HG02884 (cell line): ENCODE measurements at regions not wholly inside any gene's neighbourhood (a gene's known extent, or its start where the extent isn't known, plus 50 kb on each side); places are given as distances from the start of the nearest gene placed in this dataset.

Source experiments
- ATAC-seq: cut with Tn5 transposase; IDR thresholded peaks from one replicate; pipeline ENCODE4 v1.9.1; 2021; ENCODE audit warnings: mild to moderate bottlenecking, moderate library complexity; ENCODE audit not compliant: unreplicated experiment

DNA sequence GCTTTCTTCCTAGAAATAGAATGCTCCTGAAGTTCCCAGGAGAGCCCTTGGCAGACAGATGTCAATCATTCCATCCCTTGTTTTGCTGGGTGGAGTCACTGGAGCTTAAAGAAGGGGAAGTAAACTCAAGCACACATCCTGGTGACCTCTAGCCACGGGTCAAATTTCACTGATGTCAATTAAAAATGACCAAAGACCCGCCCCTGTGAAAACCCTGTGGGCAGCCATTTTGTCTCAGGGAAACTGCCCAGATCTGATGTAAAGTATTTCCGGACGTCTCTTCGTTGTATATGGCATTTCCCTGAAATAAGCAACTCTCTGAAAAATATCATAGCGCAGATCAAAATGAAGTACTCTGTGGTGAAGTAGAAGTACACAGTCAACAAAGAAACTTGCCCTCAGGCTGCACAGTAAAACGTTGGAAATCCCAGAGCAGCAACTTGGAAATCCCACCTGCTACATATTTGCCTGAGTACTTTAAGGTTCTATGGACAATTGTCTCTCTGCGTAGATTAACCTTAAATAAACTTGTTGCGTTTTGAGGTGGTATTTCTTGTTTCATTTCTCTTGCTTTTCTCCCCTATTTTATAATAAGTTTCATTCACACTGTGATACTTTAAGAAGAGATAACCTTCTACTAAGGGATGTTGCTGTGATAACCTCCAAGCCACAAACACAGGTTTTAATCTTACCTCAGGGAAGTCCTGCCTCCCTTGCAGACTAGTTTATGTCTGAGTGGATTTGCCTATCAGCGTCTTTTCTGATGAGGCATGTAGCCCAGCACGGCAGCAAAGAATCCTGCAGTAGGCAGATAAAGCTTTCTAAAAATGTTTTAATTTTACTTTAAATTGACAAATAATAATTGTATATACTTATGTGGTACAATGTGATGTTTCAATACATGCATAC, 60.9 kb upstream of the PIP5K1B start:
- peak; percentile 40 for ATAC-seq

DNA sequence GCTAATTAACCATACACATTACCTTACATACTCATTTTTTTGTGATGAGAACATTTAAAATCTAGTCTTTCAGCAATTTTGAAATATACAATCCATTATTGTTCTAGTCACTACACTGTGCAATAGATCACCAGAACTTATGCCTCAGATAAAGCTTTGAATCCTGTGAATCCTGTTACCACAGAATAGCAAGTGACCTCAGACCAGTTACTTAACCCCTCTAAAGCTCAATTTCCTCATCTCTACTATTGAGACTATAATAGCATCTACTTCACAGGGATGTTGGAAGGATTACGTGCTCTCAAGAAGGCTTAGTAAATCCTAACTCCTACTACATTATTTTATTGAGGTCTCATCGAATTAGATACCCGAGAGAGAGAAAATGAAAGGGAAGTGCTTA, 60.2 kb upstream of the PIP5K1B start:
- ATAC-seq = no peak

DNA sequence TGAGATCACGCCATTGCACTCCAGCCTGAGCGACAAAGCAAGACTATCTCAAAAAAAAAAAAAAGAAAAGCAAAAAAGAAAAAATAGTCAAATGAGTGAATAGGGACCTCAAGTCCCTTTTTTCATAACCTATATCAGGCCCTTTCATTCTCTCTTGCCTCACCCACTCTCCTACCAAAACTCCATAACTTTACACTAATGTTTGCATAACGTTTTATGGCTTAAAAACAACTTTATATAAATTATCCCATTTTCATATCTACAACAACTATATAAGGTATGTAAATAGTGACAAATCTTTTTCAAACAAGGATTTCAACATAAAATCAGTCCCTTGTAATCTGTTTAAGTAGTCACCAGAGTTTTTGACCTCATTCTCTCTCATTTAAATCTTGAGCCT, 56.9 kb upstream of the PIP5K1B start:
- ATAC-seq = no peak

DNA sequence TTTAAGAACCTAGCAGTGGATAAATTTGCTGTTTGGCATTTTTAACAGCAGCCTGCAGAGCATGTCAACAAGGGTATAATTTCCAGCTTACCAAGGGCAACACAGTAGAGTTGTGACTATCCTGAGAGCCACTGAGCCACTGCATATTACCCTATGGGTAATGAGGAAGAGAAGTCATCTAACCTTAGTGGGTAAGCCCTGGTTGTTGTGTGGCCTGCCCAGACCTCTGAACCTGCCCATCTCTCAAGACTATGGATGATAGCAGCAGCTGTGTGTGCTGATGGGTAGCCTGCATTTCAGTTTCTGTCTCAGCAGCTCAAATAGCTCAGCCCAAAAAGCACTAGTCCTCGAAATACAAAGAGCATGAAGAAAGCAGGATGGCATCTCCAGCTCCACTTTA, 56.1 kb upstream of the PIP5K1B start:
- ATAC-seq = no peak

DNA sequence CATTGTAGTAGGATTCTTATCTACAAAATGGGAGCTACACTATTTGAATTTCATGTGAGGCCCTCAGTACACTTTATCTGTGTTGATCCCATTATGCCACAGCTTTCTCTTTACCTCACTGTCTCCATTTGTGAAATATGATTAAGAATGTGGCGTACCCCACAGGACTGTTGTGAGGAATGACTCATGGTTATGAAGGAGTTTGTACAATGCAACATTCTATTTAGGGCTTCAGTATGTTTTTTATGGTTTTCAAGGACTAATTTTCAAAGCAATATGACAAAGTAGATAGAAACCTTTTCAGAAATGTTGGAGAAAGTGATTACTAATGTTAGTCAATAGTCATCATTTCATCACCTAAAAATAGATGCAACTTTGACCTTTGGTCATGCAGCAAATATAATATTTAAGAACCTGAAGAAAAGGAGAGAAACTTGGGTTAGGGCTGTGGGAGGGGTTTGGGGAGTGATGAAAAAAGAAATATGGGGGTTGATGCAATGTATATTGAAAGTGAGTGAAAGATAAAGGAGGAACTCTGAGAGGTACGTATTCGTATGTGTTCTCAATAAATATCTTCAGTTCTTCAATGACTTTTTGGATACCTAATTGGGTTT, 53.7 kb upstream of the PIP5K1B start:
- no peak for ATAC-seq

- ATAC-seq = peak; percentile 76
Observed at GRCh38 chr9:68653141-68653595, 51.9 kb upstream of the PIP5K1B start.

DNA sequence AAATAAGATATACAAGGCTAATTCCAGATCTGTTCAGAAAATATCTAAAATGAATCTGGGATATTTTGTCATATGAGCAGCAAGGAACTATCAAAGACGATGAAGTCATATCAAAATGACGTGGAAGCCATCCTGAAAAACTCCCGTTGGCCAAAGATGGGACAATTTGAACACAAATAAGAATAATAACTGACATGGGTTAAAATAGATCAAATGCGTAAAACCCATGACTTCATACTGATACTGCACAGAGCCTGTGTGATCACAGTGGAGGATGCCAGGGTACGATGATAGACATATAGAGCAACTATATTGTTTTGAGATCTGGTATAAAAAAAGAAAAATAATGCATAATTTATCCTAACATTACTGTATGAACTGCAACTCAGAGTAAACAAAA, 51.0 kb upstream of the PIP5K1B start:
- no peak for ATAC-seq
